Thoracic aorta (tissue), 2 donors: ENCODE measurements at regions not wholly inside any gene's neighbourhood (a gene's known extent, or its start where the extent isn't known, plus 50 kb on each side); places are given as distances from the start of the nearest gene placed in this dataset.

ENCODE experiments used
- ATAC-seq: fragments of 150-250 bp; one replicate; pipeline ENCODE4 v1.8.0; 2017; ENCODE audit warnings: low read depth; ENCODE audit not compliant: insufficient number of reproducible peaks, low FRiP score
- DNase-seq: peaks from one replicate; pipeline ENCODE4 v3.0.0-alpha.2; 2020; ENCODE audit warnings: low spot score
- H3K27ac ChIP-seq, 2 donors: fragments of 200-600 bp; sonication (generic); 1 replicate in 1 of 2; 2 replicates in 1 of 2; pipeline ENCODE4 v1.5.1; 2016; ENCODE audit warnings: mild to moderate bottlenecking in 2 of 2, moderate library complexity in 2 of 2
- H3K27me3 ChIP-seq: fragments of 200-600 bp; sonication (generic); replicated peaks from 2 replicates; pipeline ENCODE4 v1.6.0; 2016; ENCODE audit warnings: mild to moderate bottlenecking; ENCODE audit not compliant: insufficient read depth
- H3K36me3 ChIP-seq: fragments of 200-600 bp; sonication (generic); one replicate; pipeline ENCODE4 v1.5.1; 2016
- H3K4me1 ChIP-seq, 2 donors: fragments of 200-600 bp; sonication (generic); 1 replicate in 1 of 2; 2 replicates in 1 of 2; pipeline versions ENCODE4 v1.5.1 to v1.6.0; 2016; ENCODE audit warnings: low read depth in 2 of 2, mild to moderate bottlenecking in 1 of 2; ENCODE audit not compliant: control insufficient read depth in 1 of 2
- H3K4me3 ChIP-seq: fragments of 200-600 bp; sonication (generic); 2 replicates; pipeline ENCODE4 v1.5.1; 2016; ENCODE audit warnings: mild to moderate bottlenecking
- H3K9me3 ChIP-seq: fragments of 200-600 bp; sonication (generic); 2 replicates; pipeline ENCODE4 v1.5.1; 2016
- CTCF ChIP-seq: fragments of 200-600 bp; sonication (generic); IDR thresholded peaks from one replicate; pipeline ENCODE4 v1.5.1; 2019; ENCODE audit warnings: antibody characterized with exemption

DNA sequence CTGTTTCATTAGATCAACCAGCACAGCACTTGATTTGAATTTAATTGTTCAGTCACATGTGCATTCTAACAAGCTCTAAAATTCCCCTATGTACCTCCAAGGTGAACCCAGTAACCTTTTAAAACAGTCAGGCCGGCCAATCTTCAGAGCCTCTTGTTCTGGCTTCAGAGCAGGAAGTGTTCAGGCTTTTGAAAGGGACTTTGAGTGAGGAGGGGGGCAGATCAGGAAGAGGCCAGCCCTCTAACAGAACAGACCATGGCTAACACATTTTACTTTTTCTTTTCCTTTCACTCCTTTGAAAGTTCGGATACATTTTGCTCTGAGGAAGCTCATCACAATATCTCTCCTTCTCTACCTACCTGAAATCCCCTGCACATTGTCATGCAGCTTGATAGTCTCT, 390.3 kb downstream of the TBC1D4 start:
- H3K27me3 ChIP-seq: no peaks in the 10 kb centered on the region
- no peak overlapping the region for H3K27ac ChIP-seq
- no peaks in the 10 kb centered on the region for H3K9me3 ChIP-seq
- H3K4me1 ChIP-seq: no peaks in the 10 kb centered on the region
- no peak for DNase-seq
- H3K36me3 ChIP-seq: no peaks in the 10 kb centered on the region
- no peak for TF ChIP-seq CTCF
- no peak overlapping the region for H3K4me3 ChIP-seq
- ATAC-seq: no peak

GRCh38 chr13:75090872-75091615, 390.9 kb downstream of the TBC1D4 start:
- H3K4me1 ChIP-seq: no peaks in the 10 kb centered on the region
- no peak for TF ChIP-seq CTCF
- H3K27ac ChIP-seq: no peak overlapping the region
- ATAC-seq (no peak), DNase-seq (no peak)
- H3K36me3 ChIP-seq: no peaks in the 10 kb centered on the region
- H3K9me3 ChIP-seq: no peaks in the 10 kb centered on the region
- no peak overlapping the region for H3K4me3 ChIP-seq
- H3K27me3 ChIP-seq: no peaks in the 10 kb centered on the region

DNA sequence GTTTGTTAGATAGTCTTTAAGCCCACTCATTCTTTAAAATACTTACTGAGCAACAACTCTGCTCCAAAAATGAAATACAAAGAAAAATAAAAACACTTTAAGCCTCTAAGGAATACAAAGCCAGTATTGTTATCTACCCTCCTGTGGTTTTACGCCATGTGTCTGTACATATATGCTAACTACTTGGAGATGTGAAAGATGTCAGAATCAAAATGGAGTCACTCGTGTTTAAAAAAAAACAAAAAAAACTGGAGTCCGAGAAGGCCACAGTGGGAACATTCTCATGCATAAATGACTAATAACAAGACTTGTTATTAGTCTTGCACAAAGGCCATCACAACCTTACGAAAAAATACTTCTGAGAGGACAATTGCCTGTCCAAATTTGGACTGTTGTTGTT, 393.1 kb downstream of the TBC1D4 start:
- Histone ChIP-seq H3K9me3 (no peaks in the 10 kb centered on the region), H3K27ac (no peak overlapping the region), H3K36me3 (no peaks in the 10 kb centered on the region), H3K27me3 (no peaks in the 10 kb centered on the region), H3K4me3 (no peak overlapping the region), H3K4me1 (no peaks in the 10 kb centered on the region)
- no peak for TF ChIP-seq CTCF
- DNase-seq: no peak
- ATAC-seq: no peak

DNA sequence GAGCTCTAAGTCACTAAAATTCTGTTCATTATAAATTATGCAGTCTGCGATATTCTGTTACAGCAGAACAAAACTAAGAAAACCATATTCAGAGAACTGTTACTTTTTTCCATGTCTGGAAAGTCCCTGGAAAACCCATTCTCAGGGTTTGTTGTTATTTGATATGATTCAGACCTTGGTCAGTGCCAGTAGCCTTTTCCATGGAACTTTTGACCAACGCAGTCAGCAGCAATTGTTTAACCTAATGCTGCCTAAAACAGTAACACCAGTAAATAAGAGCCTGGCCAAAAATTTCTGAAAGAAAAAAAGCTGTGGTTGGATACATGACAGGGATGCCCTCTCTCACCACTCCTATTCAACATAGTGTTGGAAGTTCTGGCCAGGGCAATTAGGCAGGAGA, 402.7 kb downstream of the TBC1D4 start:
- ATAC-seq (no peak), DNase-seq (no peak)
- Histone ChIP-seq H3K9me3 (no peaks in the 10 kb centered on the region), H3K27ac (no peak overlapping the region), H3K4me3 (no peak overlapping the region), H3K36me3 (no peaks in the 10 kb centered on the region), H3K27me3 (no peaks in the 10 kb centered on the region), H3K4me1 (no peaks in the 10 kb centered on the region)
- no peak for TF ChIP-seq CTCF

GRCh38 chr13:75076476-75076875, 405.5 kb downstream of the TBC1D4 start:
- no peak overlapping the region for H3K27ac ChIP-seq
- no peak for ATAC-seq

More at GRCh38 chr13:75076476-75076875, 405.5 kb downstream of the TBC1D4 start:
- Histone ChIP-seq H3K27me3 (no peaks in the 10 kb centered on the region), H3K9me3 (no peaks in the 10 kb centered on the region), H3K4me1 (no peaks in the 10 kb centered on the region), H3K4me3 (no peak overlapping the region), H3K36me3 (no peaks in the 10 kb centered on the region)
- DNase-seq: no peak
- no peak for TF ChIP-seq CTCF
